OCI-LY3 (cell line): ENCODE measurements at regions not wholly inside any gene's neighbourhood (a gene's known extent, or its start where the extent isn't known, plus 50 kb on each side); places are given as distances from the start of the nearest gene placed in this dataset.

ENCODE experiments used
- EZH2phosphoT487 ChIP-seq: fragments of 200-600 bp; shearing (Covaris generic); IDR thresholded peaks from 2 replicates; pipeline ENCODE4 v1.6.1; 2018; ENCODE audit warnings: antibody characterized with exemption, mixed run types, low read depth
- TF ChIP-seq, protein P1 (sequence below): fragments of 200-600, 300-600 bp; sonication (generic); IDR thresholded peaks from 2 replicates; pipeline ENCODE4 v1.5.1; 2014; ENCODE audit warnings: antibody characterized with exemption, low read length, low read depth

DNA sequence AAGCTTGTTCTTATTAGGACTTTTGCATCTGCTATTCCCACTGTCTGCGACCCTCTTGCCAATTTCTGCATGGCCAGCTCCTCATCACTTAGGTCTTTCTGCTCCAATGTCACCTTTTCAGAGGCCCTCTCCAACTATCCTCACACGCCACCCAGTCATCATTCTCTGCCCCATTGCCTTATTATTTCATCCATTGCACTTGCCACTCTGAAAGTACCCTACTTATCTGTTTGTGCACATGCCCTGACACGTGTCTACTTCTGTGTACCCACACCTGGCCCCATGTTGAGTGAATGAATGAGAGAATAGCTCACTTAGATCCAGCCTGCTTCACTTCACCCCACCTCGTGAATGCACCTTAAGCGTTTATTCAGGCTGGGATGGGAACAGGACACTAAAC lies 218.7 kb upstream of the TBX3 start:
- TF ChIP-seq EZH2phosphoT487, result no peak
- TF ChIP-seq, protein P1, sequence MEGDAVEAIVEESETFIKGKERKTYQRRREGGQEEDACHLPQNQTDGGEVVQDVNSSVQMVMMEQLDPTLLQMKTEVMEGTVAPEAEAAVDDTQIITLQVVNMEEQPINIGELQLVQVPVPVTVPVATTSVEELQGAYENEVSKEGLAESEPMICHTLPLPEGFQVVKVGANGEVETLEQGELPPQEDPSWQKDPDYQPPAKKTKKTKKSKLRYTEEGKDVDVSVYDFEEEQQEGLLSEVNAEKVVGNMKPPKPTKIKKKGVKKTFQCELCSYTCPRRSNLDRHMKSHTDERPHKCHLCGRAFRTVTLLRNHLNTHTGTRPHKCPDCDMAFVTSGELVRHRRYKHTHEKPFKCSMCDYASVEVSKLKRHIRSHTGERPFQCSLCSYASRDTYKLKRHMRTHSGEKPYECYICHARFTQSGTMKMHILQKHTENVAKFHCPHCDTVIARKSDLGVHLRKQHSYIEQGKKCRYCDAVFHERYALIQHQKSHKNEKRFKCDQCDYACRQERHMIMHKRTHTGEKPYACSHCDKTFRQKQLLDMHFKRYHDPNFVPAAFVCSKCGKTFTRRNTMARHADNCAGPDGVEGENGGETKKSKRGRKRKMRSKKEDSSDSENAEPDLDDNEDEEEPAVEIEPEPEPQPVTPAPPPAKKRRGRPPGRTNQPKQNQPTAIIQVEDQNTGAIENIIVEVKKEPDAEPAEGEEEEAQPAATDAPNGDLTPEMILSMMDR, result no peak
